Osteoblast (primary cell): ENCODE measurements at regions not wholly inside any gene's neighbourhood (a gene's known extent, or its start where the extent isn't known, plus 50 kb on each side); places are given as distances from the start of the nearest gene placed in this dataset.

Experiments used
- DNase-seq: peaks from one replicate; pipeline ENCODE4 v3.0.0; 2011; ENCODE audit warnings: low spot score, mixed read lengths; ENCODE audit not compliant: insufficient read length; ENCODE audit errors: missing footprints
- H2AFZ ChIP-seq: 2 replicates; pipeline ENCODE4 v1.6.0; 2011; ENCODE audit warnings: mild to moderate bottlenecking, low read length
- H3K27ac ChIP-seq: 2 replicates; pipeline ENCODE4 v1.5.1; 2011; ENCODE audit warnings: mild to moderate bottlenecking, low read depth, low read length, moderate library complexity
- H3K27me3 ChIP-seq: 2 replicates; pipeline ENCODE4 v1.6.0; 2012; ENCODE audit warnings: mild to moderate bottlenecking, control low read depth, inconsistent platforms, low read length, moderate library complexity; ENCODE audit not compliant: insufficient read depth
- H3K36me3 ChIP-seq: 2 replicates; pipeline ENCODE4 v1.5.1; 2011; ENCODE audit warnings: mild to moderate bottlenecking, low read length, control low read depth, moderate library complexity; ENCODE audit not compliant: insufficient read depth
- H3K4me1 ChIP-seq: 2 replicates; pipeline ENCODE4 v1.5.1; 2011; ENCODE audit warnings: mild to moderate bottlenecking, low read length, control low read depth, moderate library complexity; ENCODE audit not compliant: insufficient read depth
- H3K4me2 ChIP-seq: 2 replicates; pipeline ENCODE4 v1.6.0; 2011; ENCODE audit warnings: mild to moderate bottlenecking, low read length; ENCODE audit not compliant: insufficient read depth
- H3K4me3 ChIP-seq: fragments of 200-600 bp; sonication (generic); 3 replicates; pipeline ENCODE4 v1.5.1; 2012; ENCODE audit warnings: mild to moderate bottlenecking, low read length, inconsistent platforms; ENCODE audit not compliant: insufficient read depth
- H3K79me2 ChIP-seq: 2 replicates; pipeline ENCODE4 v1.6.0; 2012; ENCODE audit warnings: mild to moderate bottlenecking, low read length, control low read depth, inconsistent platforms; ENCODE audit not compliant: insufficient read depth
- H3K9me3 ChIP-seq: 2 replicates; pipeline ENCODE4 v1.5.1; 2011; ENCODE audit warnings: low read depth, low read length, control low read depth
- H4K20me1 ChIP-seq: 2 replicates; pipeline ENCODE4 v1.6.0; 2012; ENCODE audit warnings: mild to moderate bottlenecking, low read length, control low read depth; ENCODE audit not compliant: insufficient read depth
- TF ChIP-seq, protein P1 (sequence below): IDR thresholded peaks from 2 replicates; pipeline ENCODE4 v1.5.1; 2011; ENCODE audit warnings: mild to moderate bottlenecking, low read depth, low read length, moderate library complexity; ENCODE audit errors: extremely low read depth

DNA sequence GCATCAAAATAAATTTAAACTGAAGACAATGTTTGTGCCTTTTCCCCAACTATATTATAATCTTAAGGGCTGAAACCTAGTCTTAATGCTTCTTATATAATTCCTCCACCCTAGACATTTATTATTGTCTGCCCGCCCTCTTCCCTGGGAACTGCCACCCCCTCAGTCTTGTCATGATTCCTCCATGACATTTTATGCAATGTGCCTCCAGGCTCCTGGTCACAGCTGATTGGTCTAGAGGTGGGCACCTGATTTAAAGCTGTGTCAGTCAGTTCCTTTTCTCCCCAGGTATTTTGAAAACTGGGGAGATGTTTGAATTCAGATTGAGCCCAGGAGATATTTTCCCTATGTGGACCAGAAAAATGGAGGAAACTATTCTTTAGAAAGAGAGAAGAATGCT lies 401.4 kb downstream of the PCNX1 start:
- H2AFZ ChIP-seq: no peak overlapping the region
- peaks cover 4% of the 10 kb centered on the region for H3K36me3 ChIP-seq
- H3K9me3 ChIP-seq: peaks cover 11% of the 10 kb centered on the region
- no peak overlapping the region for H3K27ac ChIP-seq
- TF ChIP-seq, protein P1, sequence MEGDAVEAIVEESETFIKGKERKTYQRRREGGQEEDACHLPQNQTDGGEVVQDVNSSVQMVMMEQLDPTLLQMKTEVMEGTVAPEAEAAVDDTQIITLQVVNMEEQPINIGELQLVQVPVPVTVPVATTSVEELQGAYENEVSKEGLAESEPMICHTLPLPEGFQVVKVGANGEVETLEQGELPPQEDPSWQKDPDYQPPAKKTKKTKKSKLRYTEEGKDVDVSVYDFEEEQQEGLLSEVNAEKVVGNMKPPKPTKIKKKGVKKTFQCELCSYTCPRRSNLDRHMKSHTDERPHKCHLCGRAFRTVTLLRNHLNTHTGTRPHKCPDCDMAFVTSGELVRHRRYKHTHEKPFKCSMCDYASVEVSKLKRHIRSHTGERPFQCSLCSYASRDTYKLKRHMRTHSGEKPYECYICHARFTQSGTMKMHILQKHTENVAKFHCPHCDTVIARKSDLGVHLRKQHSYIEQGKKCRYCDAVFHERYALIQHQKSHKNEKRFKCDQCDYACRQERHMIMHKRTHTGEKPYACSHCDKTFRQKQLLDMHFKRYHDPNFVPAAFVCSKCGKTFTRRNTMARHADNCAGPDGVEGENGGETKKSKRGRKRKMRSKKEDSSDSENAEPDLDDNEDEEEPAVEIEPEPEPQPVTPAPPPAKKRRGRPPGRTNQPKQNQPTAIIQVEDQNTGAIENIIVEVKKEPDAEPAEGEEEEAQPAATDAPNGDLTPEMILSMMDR: no peak
- H4K20me1 ChIP-seq: no peaks in the 10 kb centered on the region
- no peaks in the 10 kb centered on the region for H3K27me3 ChIP-seq
- DNase-seq: no peak
- H3K4me3 ChIP-seq: no peak overlapping the region
- H3K4me2 ChIP-seq: no peak overlapping the region
- no peaks in the 10 kb centered on the region for H3K79me2 ChIP-seq
- no peaks in the 10 kb centered on the region for H3K4me1 ChIP-seq

DNA sequence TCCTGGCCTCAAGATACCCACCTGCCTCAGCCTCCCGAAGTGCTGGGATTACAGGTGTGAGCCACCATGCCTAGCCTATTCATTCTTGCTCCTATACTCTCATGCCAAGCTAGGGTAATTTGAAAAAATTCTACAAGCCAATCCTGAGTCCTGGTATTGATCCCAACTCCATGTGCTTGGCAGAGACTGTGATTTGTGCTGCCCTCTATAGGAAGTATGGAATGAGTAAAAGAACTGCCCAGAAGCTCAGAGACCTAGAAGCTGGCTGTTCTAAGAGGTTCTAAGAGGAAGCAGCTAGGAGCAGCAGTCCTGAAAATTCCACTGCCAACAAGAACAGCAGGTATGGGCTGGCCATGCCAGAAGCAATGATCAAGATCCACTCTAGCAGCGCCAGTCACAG lies 402.5 kb downstream of the PCNX1 start:
- peaks cover 8% of the 10 kb centered on the region for H3K9me3 ChIP-seq
- no peak overlapping the region for H3K4me3 ChIP-seq
- no peaks in the 10 kb centered on the region for H3K27me3 ChIP-seq
- no peak for DNase-seq
- peaks cover 4% of the 10 kb centered on the region for H3K36me3 ChIP-seq
- no peak overlapping the region for H2AFZ ChIP-seq
- no peak overlapping the region for H3K4me2 ChIP-seq
- no peaks in the 10 kb centered on the region for H3K4me1 ChIP-seq
- H3K27ac ChIP-seq: no peak overlapping the region
- TF ChIP-seq, protein P1: peak; percentile 34
- no peaks in the 10 kb centered on the region for H3K79me2 ChIP-seq
- no peaks in the 10 kb centered on the region for H4K20me1 ChIP-seq

DNA sequence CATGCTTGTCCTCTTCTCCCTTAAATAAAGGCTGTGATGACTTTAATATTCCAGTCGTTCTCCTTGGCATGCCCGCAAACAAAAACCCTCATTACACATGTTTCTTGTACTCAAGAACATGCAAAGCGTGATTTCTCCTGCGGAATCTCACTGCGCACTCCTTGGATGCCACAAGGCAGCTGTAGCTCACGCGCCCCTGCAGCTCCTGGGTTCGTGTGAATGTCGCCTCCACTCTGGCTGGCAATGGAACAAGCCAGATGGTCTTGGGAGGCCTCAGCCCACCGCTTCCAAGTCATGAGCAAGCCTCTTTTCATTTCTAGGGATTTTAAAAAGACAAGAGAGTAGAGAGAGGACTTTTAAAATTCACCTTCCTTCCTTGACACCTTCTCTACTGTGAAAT lies 403.8 kb downstream of the PCNX1 start:
- no peaks in the 10 kb centered on the region for H4K20me1 ChIP-seq
- no peak overlapping the region for H3K27ac ChIP-seq
- H3K79me2 ChIP-seq: no peaks in the 10 kb centered on the region
- H3K4me2 ChIP-seq: no peak overlapping the region
- TF ChIP-seq, protein P1: no peak
- no peaks in the 10 kb centered on the region for H3K9me3 ChIP-seq
- no peak overlapping the region for H2AFZ ChIP-seq
- H3K27me3 ChIP-seq: no peaks in the 10 kb centered on the region
- no peak for DNase-seq
- no peaks in the 10 kb centered on the region for H3K4me1 ChIP-seq
- no peaks in the 10 kb centered on the region for H3K36me3 ChIP-seq
- no peak overlapping the region for H3K4me3 ChIP-seq

DNA sequence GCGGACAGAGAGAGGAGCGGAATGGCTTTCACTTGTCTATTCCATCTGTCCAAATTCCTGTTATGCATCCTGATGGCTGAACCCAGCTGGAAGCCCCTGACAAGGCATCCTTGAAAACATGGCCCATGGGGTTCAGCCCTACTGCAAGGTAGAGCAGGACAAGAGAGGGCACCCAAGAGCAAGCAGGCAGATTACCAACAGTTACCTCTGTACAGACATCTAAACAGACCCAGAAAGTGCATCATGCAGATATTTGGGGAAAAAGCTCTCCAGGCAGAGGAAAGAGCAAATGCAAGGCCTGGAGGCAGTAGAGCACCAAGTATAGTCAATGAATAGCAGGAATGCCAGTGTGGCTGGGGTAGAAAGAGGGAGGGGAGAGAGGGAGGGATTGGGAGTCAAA lies 407.5 kb downstream of the PCNX1 start:
- Histone ChIP-seq H3K4me3 (no peak overlapping the region), H4K20me1 (no peaks in the 10 kb centered on the region), H3K27ac (no peak overlapping the region), H3K4me1 (peaks cover 3% of the 10 kb centered on the region), H3K36me3 (no peaks in the 10 kb centered on the region), H3K27me3 (no peaks in the 10 kb centered on the region), H2AFZ (no peak overlapping the region), H3K4me2 (no peak overlapping the region), H3K9me3 (no peaks in the 10 kb centered on the region), H3K79me2 (no peaks in the 10 kb centered on the region)
- TF ChIP-seq, protein P1: no peak
- no peak for DNase-seq
